Ishikawa (cell line): ENCODE measurements at regions not wholly inside any gene's neighbourhood (a gene's known extent, or its start where the extent isn't known, plus 50 kb on each side); places are given as distances from the start of the nearest gene placed in this dataset.

Experiments used
- CEBPB ChIP-seq: IDR thresholded peaks from 2 replicates; pipeline ENCODE4 v1.6.1; 2012
- EGR1 ChIP-seq: IDR thresholded peaks from 2 replicates; pipeline ENCODE4 v1.6.1; 2012
- EP300 ChIP-seq: IDR thresholded peaks from 2 replicates; pipeline ENCODE4 v1.6.1; 2012; ENCODE audit warnings: borderline replicate concordance
- FOXM1 ChIP-seq: IDR thresholded peaks from 2 replicates; pipeline ENCODE4 v1.6.1; 2012; ENCODE audit warnings: low read depth, borderline replicate concordance
- NFIC ChIP-seq: IDR thresholded peaks from 2 replicates; pipeline ENCODE4 v1.6.1; 2012
- RAD21 ChIP-seq: IDR thresholded peaks from 2 replicates; pipeline ENCODE4 v1.6.1; 2012; ENCODE audit warnings: low read depth
- TAF1 ChIP-seq: IDR thresholded peaks from 2 replicates; pipeline ENCODE4 v1.6.1; 2012; ENCODE audit warnings: low read depth, mild to moderate bottlenecking
- TEAD4 ChIP-seq: IDR thresholded peaks from 2 replicates; pipeline ENCODE4 v1.6.1; 2012
- YY1 ChIP-seq: IDR thresholded peaks from 2 replicates; pipeline ENCODE4 v1.6.1; 2012; ENCODE audit warnings: low read depth
- ZBTB7A ChIP-seq: IDR thresholded peaks from 2 replicates; pipeline ENCODE4 v1.6.1; 2012; ENCODE audit warnings: low read depth
- TF ChIP-seq, protein P1 (sequence below): IDR thresholded peaks from 2 replicates; pipeline ENCODE4 v1.6.1; 2012
- TF ChIP-seq, protein P2 (sequence below): IDR thresholded peaks from 2 replicates; pipeline ENCODE4 v1.6.1; 2012; ENCODE audit warnings: low read depth, mild to moderate bottlenecking
- TF ChIP-seq, protein P3 (sequence below): IDR thresholded peaks from 2 replicates; pipeline ENCODE4 v1.6.1; 2012

DNA sequence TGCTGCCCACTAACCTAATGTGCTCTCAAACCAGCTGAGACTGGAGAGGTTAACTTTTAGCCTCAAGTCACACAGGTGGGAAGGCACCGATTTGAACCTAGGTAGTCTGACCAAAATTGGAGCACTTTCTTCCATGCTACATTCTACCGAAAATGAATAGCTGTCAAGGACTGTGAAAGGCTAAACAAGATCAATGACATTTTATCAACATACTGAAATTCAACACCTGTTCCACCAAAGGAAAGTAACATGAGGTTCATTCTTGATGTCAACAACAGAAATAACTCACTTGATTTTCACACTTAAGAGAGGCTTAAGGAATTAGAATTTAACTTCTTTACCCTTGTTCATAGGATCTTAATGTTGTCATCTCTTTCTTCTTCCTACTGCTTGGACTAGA lies 284.4 kb upstream of the MON1B start:
- TF ChIP-seq NFIC, result no peak
- TF ChIP-seq RAD21, result no peak
- TF ChIP-seq TEAD4, result no peak
- TF ChIP-seq, protein P1, sequence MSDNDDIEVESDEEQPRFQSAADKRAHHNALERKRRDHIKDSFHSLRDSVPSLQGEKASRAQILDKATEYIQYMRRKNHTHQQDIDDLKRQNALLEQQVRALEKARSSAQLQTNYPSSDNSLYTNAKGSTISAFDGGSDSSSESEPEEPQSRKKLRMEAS, result no peak
- TF ChIP-seq CEBPB, result no peak
- no peak for TF ChIP-seq YY1
- TF ChIP-seq, protein P2, sequence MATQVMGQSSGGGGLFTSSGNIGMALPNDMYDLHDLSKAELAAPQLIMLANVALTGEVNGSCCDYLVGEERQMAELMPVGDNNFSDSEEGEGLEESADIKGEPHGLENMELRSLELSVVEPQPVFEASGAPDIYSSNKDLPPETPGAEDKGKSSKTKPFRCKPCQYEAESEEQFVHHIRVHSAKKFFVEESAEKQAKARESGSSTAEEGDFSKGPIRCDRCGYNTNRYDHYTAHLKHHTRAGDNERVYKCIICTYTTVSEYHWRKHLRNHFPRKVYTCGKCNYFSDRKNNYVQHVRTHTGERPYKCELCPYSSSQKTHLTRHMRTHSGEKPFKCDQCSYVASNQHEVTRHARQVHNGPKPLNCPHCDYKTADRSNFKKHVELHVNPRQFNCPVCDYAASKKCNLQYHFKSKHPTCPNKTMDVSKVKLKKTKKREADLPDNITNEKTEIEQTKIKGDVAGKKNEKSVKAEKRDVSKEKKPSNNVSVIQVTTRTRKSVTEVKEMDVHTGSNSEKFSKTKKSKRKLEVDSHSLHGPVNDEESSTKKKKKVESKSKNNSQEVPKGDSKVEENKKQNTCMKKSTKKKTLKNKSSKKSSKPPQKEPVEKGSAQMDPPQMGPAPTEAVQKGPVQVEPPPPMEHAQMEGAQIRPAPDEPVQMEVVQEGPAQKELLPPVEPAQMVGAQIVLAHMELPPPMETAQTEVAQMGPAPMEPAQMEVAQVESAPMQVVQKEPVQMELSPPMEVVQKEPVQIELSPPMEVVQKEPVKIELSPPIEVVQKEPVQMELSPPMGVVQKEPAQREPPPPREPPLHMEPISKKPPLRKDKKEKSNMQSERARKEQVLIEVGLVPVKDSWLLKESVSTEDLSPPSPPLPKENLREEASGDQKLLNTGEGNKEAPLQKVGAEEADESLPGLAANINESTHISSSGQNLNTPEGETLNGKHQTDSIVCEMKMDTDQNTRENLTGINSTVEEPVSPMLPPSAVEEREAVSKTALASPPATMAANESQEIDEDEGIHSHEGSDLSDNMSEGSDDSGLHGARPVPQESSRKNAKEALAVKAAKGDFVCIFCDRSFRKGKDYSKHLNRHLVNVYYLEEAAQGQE, result no peak
- TF ChIP-seq, protein P3, sequence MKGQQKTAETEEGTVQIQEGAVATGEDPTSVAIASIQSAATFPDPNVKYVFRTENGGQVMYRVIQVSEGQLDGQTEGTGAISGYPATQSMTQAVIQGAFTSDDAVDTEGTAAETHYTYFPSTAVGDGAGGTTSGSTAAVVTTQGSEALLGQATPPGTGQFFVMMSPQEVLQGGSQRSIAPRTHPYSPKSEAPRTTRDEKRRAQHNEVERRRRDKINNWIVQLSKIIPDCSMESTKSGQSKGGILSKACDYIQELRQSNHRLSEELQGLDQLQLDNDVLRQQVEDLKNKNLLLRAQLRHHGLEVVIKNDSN, result no peak
- TF ChIP-seq EGR1, result no peak
- no peak for TF ChIP-seq EP300
- no peak for TF ChIP-seq ZBTB7A
- TF ChIP-seq TAF1, result no peak
- TF ChIP-seq FOXM1, result no peak
